ENCODE measurements at regions not wholly inside any gene's neighbourhood (a gene's known extent, or its start where the extent isn't known, plus 50 kb on each side); places are given as distances from the start of the nearest gene placed in this dataset.

GRCh38 chr14:97851428-97851995 is 1054.3 kb downstream of the VRK1 start:
- no peak for DNase-seq (ENCODE audit: low read depth)

DNA sequence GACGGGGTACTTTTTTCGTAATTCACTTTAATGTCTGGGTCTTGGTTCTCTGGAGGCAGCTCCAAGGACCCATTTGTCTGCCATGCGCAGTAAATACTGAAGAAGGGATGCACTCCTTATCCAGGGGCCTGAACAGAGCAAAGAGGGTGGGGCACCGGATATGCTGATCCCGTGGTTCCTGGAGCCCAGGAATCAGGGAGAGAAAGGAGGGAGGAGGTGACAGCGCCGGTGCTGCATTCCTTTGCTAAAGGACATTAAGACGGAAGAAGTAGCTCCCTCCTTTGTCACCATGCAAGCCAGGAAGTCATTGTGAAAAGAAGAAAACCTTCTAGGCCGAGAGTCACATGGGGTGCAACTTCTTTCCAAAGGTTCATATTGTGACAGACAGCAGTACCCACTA is 1057.7 kb downstream of the VRK1 start:
- DNase-seq (ENCODE audit: low read depth) = no peak

DNA sequence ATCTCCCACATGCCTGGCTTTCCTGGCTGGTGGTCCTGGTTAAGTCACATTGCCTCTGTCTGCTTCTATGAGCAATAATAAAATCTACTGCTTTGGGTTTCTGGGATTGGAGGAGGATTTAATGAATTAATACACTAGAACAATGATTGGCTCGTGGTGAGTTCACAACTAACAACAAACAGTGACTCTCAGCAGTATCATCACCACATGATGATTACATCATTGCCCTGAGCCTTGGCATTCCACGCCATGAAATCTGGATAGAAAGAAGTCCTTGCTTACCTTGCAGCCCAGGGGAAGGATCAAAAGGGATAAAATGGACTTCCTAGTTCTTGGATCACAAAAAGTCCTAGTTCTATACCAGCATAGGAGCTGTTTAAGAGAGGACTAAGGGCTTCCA is 1069.0 kb downstream of the VRK1 start:
- DNase-seq (ENCODE audit: low read depth) = no peak

GRCh38 chr14:97866664-97867063 is 1069.5 kb downstream of the VRK1 start:
- DNase-seq (ENCODE audit: low read depth) = no peak

DNA sequence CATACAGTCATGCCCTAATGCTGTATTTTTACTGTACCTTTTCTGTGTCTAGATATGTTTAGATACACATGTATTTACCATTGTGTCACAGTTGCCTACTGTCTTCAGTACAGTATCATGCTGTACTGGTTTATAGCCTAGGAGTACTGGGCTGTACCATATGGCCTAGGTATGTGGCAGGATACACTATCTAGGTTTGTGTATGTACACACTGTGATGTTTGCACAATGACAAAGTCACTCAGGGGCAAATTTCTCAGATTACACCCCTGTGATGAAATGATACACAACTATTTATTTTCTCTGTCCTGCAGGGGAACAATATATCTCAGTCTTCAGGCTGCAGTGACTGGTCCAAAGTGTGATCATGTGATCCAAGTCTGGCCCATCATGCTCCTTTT is 1076.1 kb downstream of the VRK1 start:
- DNase-seq (ENCODE audit: low read depth) = no peak

- no peak for DNase-seq (ENCODE audit: low read depth)
Observed at GRCh38 chr14:97874394-97874793, 1077.2 kb downstream of the VRK1 start.

DNA sequence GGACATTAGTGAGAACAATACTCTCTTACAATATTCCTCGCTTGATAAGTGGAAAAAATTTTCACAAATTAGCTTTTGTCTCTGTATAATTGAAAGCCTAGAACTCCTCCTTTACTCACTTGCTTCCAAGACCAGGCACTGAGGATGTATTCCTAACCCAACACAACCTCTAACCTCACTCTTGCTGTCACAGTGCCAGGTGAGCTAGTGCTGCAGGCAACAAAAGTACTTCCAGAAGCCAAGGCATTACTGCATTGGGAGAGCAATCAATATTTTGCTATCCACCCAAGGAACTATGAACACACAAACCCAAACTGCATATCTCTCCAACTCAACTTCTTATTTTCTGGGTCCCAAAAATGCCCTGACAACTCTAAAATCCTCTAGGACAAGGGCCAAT is 1081.0 kb downstream of the VRK1 start:
- no peak for DNase-seq (ENCODE audit: low read depth)

DNA sequence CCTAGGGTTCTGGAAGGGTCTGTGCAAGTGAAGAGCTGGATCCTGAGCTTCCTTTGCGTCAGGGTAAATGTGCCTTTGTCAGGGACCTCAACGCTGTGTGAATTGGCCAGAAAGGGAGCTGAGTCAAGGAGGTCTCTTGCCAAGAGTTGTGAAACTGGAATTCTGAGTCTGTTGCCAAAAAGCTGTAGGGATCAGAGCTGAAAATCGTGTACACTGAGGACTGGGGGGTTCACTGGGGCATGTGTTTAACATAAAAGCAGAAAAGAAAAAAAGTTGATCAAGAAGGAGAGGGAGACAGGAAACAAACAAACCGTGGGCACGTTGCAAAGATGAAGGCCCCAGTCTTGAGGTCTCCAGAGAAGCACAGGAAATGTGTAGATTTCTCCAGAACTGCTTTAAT is 1081.5 kb downstream of the VRK1 start:
- no peak for DNase-seq (ENCODE audit: low read depth)

DNA sequence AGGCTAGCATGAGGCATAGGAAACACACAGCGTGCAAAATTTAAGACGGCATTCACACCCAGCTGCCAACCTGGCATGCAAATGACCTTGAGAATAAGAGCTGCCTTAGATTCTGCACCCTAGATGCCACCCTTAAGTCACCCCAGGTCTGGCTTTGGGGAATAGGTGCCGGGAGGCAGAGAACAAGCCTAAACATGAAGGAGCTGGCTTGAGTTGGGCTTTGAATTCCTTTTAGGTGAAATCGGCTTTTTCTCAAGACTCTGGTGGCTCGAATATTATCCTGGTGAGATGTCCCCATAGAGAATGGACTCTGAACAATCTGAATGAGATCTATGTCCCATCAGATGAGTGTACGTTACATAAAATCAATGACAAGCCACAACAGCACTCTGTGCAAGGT is 1090.5 kb downstream of the VRK1 start:
- DNase-seq (ENCODE audit: low read depth) = no peak

GRCh38 chr14:97888331-97888730 is 1091.1 kb downstream of the VRK1 start:
- no peak for DNase-seq (ENCODE audit: low read depth)

GRCh38 chr14:97891515-97891914 is 1094.3 kb downstream of the VRK1 start:
- DNase-seq (ENCODE audit: low read depth) = no peak

GRCh38 chr14:97894552-97894951 is 1097.4 kb downstream of the VRK1 start:
- no peak for DNase-seq (ENCODE audit: low read depth)

- DNase-seq (ENCODE audit: low read depth) = no peak
Observed at GRCh38 chr14:97900196-97900854, 1103.1 kb downstream of the VRK1 start.

DNA sequence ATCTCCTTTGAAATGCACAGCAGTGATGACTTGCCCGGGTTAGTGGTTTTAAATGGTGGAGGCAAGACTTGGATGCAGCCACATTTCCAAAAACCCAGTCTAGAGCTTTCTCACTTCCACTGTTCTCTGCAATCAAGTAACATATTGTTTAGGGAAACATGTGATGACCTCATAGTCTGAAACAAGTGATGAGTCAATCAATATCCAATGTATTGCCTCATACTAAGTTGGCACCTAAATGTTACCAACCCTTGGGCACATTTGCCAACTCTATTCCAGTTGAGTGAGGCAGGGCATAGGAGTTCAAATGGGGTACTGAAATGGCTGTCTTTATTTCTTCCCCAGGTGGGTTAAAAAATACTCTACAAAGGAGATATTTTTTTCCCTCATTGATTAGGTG is 1105.4 kb downstream of the VRK1 start:
- DNase-seq (ENCODE audit: low read depth) = no peak

DNA sequence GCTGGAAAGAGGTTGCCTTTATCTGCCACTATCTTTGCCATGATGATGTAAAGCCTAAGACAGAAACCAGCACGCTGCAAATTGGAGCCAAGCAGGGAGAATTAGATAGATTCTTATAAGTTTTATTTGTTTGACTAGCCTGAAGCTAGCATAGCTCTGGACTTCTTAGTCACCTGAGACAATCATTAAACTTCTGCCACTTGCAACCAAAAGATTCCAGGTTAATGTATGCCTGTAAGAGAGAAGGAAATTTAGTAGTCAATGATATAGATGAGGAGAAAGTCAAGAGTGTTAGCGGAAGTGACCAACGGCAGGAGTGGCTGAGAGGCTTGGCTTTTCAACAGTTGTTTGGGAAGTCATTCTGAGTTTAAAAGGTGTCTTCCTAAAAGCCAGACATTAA is 1106.6 kb downstream of the VRK1 start:
- DNase-seq (ENCODE audit: low read depth) = no peak

DNA sequence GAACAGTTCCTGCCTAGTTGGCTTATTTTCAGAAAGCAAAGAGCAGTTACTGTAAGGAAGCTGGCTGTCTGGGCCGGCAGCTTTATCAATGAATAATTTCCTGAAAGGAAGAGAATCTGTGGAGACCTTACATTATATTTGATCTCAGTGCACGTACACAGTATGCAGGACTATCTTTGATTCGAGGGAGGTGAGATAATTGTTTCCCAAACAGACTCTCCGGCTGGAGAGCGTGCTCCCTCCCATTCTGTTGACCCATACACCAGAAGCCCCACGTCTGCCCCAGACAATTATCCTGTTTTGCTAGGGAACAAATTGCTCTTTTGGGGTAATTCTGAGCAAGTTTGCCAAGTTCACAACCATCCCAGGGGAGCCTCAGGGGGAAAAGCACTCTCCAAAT is 1115.0 kb downstream of the VRK1 start:
- no peak for DNase-seq (ENCODE audit: low read depth)

GRCh38 chr14:97916100-97916499 is 1118.9 kb downstream of the VRK1 start:
- no peak for DNase-seq (ENCODE audit: low read depth)

DNA sequence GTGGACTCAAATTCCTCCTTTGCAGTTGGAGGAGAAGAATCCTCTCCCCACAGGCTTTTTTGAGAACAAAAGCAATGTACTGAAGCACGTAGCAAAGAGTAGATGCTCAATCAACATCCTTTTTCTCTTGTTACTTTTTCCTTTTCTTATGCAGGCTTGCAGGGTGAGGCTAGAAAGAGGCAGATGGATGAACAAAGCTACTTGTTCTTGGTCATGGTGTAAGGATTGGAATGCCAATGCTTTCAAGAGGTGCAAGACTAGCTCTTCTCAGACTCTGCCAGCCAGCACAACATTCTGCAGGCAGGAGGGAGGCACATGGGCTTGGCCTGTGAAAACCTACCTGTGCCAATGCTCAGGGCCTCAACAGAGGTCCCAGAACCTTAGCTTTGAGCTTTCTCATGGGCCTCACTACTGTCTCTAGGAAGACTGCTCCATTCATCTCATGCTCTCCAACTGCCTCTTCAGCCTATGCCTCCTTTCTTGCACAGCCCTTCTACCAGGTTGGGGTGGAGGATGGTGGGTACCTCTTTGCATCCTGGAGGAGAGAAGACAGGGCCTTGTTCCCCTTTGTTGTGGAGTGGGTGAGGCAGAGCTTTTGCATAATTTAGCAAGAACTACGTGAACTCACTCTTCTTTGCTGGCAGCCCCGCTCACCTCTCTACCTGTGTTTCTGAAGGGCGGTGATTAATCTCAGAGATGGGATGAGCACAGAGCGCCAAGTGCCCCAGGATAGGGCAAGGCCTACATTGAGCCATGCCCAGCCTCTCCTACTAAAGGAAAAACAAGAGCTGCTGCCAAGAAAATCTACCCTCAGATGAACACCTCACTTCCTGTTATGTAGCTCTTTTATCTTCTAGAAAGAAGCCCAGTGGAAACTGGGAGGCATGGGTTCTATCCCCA is 1119.7 kb downstream of the VRK1 start:
- no peak for DNase-seq (ENCODE audit: low read depth)

- DNase-seq (ENCODE audit: low read depth) = no peak
Observed at GRCh38 chr14:97920201-97920600, 1123.0 kb downstream of the VRK1 start.

- no peak for DNase-seq (ENCODE audit: low read depth)
Observed at GRCh38 chr14:97921296-97921695, 1124.1 kb downstream of the VRK1 start.

DNA sequence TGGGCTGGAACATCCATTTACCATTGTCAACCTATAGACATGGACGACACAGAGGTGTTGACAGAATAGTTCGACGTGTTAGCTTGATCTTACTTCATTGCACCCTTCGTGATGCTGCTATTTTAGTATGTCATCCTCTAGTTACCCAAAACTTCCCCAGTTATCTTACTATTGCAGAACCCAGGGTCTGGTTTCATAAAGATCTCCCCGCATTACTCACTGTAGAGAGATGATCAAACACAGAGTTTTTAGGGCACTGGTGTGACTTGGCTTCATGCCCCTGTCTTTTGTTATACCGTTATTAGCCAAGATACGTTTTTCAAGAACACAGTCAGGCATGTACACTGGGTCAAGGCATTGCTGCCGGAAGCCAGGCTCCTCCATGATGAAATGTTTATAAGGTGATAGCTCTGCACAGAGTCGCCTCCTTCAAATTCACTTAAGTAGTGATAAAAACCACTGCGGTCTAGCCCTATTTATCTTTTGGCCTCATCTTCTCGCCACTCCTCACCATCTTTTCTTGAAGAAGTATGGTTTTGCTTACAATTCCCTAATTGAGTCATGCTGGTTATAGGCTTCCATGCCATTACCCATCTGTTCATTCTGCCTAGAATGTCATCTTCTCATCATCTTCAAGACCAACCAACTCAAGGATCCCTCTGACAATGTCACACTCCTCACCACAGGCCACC is 1127.9 kb downstream of the VRK1 start:
- no peak for DNase-seq (ENCODE audit: low read depth)

- no peak for DNase-seq (ENCODE audit: low read depth)
Observed at GRCh38 chr14:97930166-97930565, 1133.0 kb downstream of the VRK1 start.

GRCh38 chr14:97931273-97931672 is 1134.1 kb downstream of the VRK1 start:
- no peak for DNase-seq (ENCODE audit: low read depth)
